HG02798 (cell line): ENCODE measurements at regions not wholly inside any gene's neighbourhood (a gene's known extent, or its start where the extent isn't known, plus 50 kb on each side); places are given as distances from the start of the nearest gene placed in this dataset.
"Not testable (repeated sequence)": the region's sequence is repeated elsewhere in the genome, so short reads cannot be mapped to it uniquely, and the experiment has no call there.

Experiments used
- ATAC-seq: cut with Tn5 transposase; IDR thresholded peaks from one replicate; pipeline ENCODE4 v1.9.1; 2021; ENCODE audit warnings: mild to moderate bottlenecking; ENCODE audit not compliant: unreplicated experiment, poor library complexity

- no peak for ATAC-seq
Measured at GRCh38 chrX:74251006-74251930, 52.7 kb upstream of the ZCCHC13 start.

- no peak for ATAC-seq
Measured at GRCh38 chrX:74250574-74250973, 53.4 kb upstream of the ZCCHC13 start.

- no peak for ATAC-seq
Measured at GRCh38 chrX:74249963-74250362, 54.0 kb upstream of the ZCCHC13 start.

GRCh38 chrX:74248889-74249288 lies 55.1 kb upstream of the ZCCHC13 start:
- ATAC-seq = no peak

- ATAC-seq = no peak
Measured at GRCh38 chrX:74246524-74246923, 57.5 kb upstream of the ZCCHC13 start.

- no peak for ATAC-seq
Measured at GRCh38 chrX:74242484-74243138, 61.4 kb upstream of the ZCCHC13 start.

GRCh38 chrX:74242050-74242449 lies 61.9 kb upstream of the ZCCHC13 start:
- ATAC-seq = no peak

GRCh38 chrX:74238771-74239170 lies 65.2 kb upstream of the ZCCHC13 start:
- ATAC-seq = no peak

GRCh38 chrX:74234818-74235217 lies 69.2 kb upstream of the ZCCHC13 start:
- no peak for ATAC-seq

GRCh38 chrX:74232859-74233258 lies 71.1 kb upstream of the ZCCHC13 start:
- ATAC-seq = no peak

- no peak for ATAC-seq
Measured at GRCh38 chrX:74231625-74232024, 72.4 kb upstream of the ZCCHC13 start.

- no peak for ATAC-seq
Measured at GRCh38 chrX:74230094-74230493, 73.9 kb upstream of the ZCCHC13 start.

GRCh38 chrX:74225111-74225510 lies 78.9 kb upstream of the ZCCHC13 start:
- no peak for ATAC-seq

GRCh38 chrX:74220277-74220676 lies 83.7 kb upstream of the ZCCHC13 start:
- ATAC-seq = no peak

- no peak for ATAC-seq
Measured at GRCh38 chrX:74218895-74219294, 85.1 kb upstream of the ZCCHC13 start.

GRCh38 chrX:74216421-74216820 lies 87.6 kb upstream of the ZCCHC13 start:
- ATAC-seq = no peak

- ATAC-seq = no peak
Measured at GRCh38 chrX:74211911-74212310, 92.1 kb upstream of the ZCCHC13 start.

- no peak for ATAC-seq
Measured at GRCh38 chrX:74207539-74207938, 96.4 kb upstream of the ZCCHC13 start.

GRCh38 chrX:74195605-74196004 lies 108.4 kb upstream of the ZCCHC13 start:
- ATAC-seq = no peak

- no peak for ATAC-seq
Measured at GRCh38 chrX:74195120-74195519, 108.9 kb upstream of the ZCCHC13 start.

GRCh38 chrX:74187211-74187610 lies 116.8 kb upstream of the ZCCHC13 start:
- no peak for ATAC-seq

GRCh38 chrX:74183047-74183446 lies 120.9 kb upstream of the ZCCHC13 start:
- ATAC-seq = not testable (repeated sequence)
